ENCODE measurements at regions not wholly inside any gene's neighbourhood (a gene's known extent, or its start where the extent isn't known, plus 50 kb on each side); places are given as distances from the start of the nearest gene placed in this dataset.

GRCh38 chr1:220473440-220473839 lies 54.5 kb upstream of the MARK1 start:
- no peak for TF ChIP-seq CTCF (optimal IDR thresholded peaks at IDR 0.05 in 1 of 3, IDR thresholded peaks at IDR 0.05 in 1 of 3, conservative IDR thresholded peaks at IDR 0.05 in 1 of 3; ENCODE audit: extremely low read depth in 1 of 3, insufficient read depth in 2 of 3, low read length in 3 of 3)
- no peak for TF ChIP-seq EZH2 (IDR thresholded peaks at IDR 0.05; ENCODE audit: low read length)
